CD4-positive, alpha-beta T cell (primary cell): ENCODE measurements at regions not wholly inside any gene's neighbourhood (a gene's known extent, or its start where the extent isn't known, plus 50 kb on each side); places are given as distances from the start of the nearest gene placed in this dataset.

ENCODE experiments used
- ATAC-seq: fragments of 200-7000 bp; cut with Tn5 transposase; one replicate; pipeline ENCODE4 v1.10.0; 2022; ENCODE audit warnings: mild to moderate bottlenecking; ENCODE audit not compliant: poor library complexity
- CTCF ChIA-PET: fragments of 350-600 bp; sonication (Branson Sonifier 250); formaldehyde crosslinking; loops from one replicate; lab custom pipeline; 2021; ENCODE audit warnings: antibody characterized with exemption, inconsistent platforms; lab: Charles Lee
- POLR2A ChIA-PET: fragments of 350-600 bp; sonication (Branson Sonifier 250); formaldehyde crosslinking; loops from one replicate; lab custom pipeline; 2021; ENCODE audit warnings: antibody characterized with exemption, inconsistent platforms; lab: Charles Lee
- DNase-seq, 14 experiments: peaks; one replicate each; pipeline ENCODE4 v3.0.0-alpha.2; 2013 to 2020; ENCODE audit warnings: mixed read lengths in 2 of 14
- H3K27ac ChIP-seq, 2 donors: one replicate each; pipeline versions ENCODE4 v1.5.1 to v1.7.0; 2013; ENCODE audit warnings: low read length in 2 of 2, low read depth in 1 of 2, mild to moderate bottlenecking in 1 of 2
- H3K27me3 ChIP-seq, 2 experiments: 1 replicate in 1 of 2; 2 replicates in 1 of 2; pipeline versions ENCODE4 v1.6.1 to v1.7.0; 2013; ENCODE audit warnings: low read length in 2 of 2, control low read depth in 1 of 2, mild to moderate bottlenecking in 1 of 2, moderate library complexity in 1 of 2; ENCODE audit not compliant: insufficient read depth in 2 of 2, control insufficient read depth in 1 of 2
- H3K36me3 ChIP-seq: one replicate; pipeline ENCODE4 v1.6.1; 2013; ENCODE audit warnings: low read length, control low read depth; ENCODE audit not compliant: insufficient read depth
- H3K4me1 ChIP-seq: one replicate; pipeline ENCODE4 v1.6.1; 2013; ENCODE audit warnings: low read length, control low read depth; ENCODE audit not compliant: insufficient read depth
- H3K4me3 ChIP-seq: one replicate; pipeline ENCODE4 v1.5.1; 2013; ENCODE audit warnings: mild to moderate bottlenecking, low read length, moderate library complexity
- H3K9me3 ChIP-seq, 2 experiments: 1 replicate in 1 of 2; 2 replicates in 1 of 2; pipeline versions ENCODE4 v1.6.1 to v1.7.0; 2013; ENCODE audit warnings: low read length in 2 of 2, mild to moderate bottlenecking in 2 of 2, control low read depth in 1 of 2, moderate library complexity in 1 of 2; ENCODE audit not compliant: control insufficient read depth in 1 of 2, insufficient read depth in 1 of 2
- H3K27ac Mint-ChIP-seq: one replicate; pipeline ENCODE4 v1.8.0; 2020; ENCODE audit warnings: mixed read lengths
- H3K27me3 Mint-ChIP-seq: one replicate; pipeline ENCODE4 v1.8.0; 2021; ENCODE audit warnings: mixed read lengths
- H3K36me3 Mint-ChIP-seq: one replicate; pipeline ENCODE4 v1.8.0; 2021; ENCODE audit warnings: low read depth, mixed read lengths
- H3K4me1 Mint-ChIP-seq: one replicate; pipeline ENCODE4 v1.8.0; 2021; ENCODE audit warnings: low read depth, mixed read lengths
- H3K4me3 Mint-ChIP-seq: one replicate; pipeline ENCODE4 v1.8.0; 2020; ENCODE audit warnings: mild to moderate bottlenecking, mixed read lengths
- H3K9me3 Mint-ChIP-seq: one replicate; pipeline ENCODE4 v1.8.0; 2020; ENCODE audit warnings: mixed read lengths
- intact Hi-C, 2 experiments: fragments of 100-400 bp; cut with DNase I in 1 of 2; cut with micrococcal nuclease in 1 of 2; formaldehyde crosslinking; loops; one replicate each; pipeline versions ENCODE4 v1.15.1 to v1.9.0; 2023 to 2025; cut with DNase I, micrococcal nuclease
- TF ChIP-seq, protein P1 (sequence below): fragments of 200-600 bp; IDR thresholded peaks from one replicate; pipeline ENCODE4 v1.8.0; 2022; ENCODE audit warnings: antibody characterized with exemption, mild to moderate bottlenecking

DNA sequence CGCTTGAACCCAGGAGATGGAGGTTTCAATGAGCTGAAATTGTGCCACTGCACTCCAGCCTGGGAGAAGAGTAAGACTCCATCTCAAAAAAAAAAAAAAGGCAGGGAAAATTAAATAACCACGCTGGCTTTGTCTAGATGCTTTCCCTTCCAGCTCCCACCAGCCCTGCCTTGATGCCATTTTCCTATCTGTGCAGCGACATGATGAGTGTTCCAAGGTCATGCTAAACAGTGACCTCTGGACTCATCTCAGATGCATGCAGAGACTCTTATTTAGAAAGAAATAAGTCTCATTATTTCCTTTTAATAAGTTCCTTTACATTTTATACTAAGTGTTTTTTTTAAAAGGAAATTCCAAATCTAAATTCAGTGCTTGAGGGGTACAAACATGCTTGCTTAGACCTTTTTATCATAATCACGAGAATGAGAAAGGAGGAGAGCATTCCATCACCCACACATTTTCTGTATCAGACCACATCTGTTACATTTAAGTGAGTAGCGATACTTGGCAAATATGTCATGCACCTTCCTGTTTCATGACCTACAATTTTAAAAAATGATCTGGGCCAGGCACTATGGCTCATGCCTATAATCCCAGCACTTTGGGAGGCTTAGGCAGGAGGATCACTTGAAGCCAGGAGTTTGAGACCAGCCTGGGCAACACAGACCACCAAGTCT, 101.1 kb upstream of the RREB1 start:
- Mint-ChIP-seq H3K27ac (no peak overlapping the region), H3K4me3 (no peak overlapping the region), H3K4me1 (no peaks in the 10 kb centered on the region), H3K9me3 (no peaks in the 10 kb centered on the region), H3K36me3 (no peaks in the 10 kb centered on the region), H3K27me3 (peaks cover 4% of the 10 kb centered on the region)
- no peaks in the 10 kb centered on the region for H3K27me3 ChIP-seq
- no peaks in the 10 kb centered on the region for H3K9me3 ChIP-seq
- no peaks in the 10 kb centered on the region for H3K36me3 ChIP-seq
- POLR2A ChIA-PET = no interaction called here
- DNase-seq (no peak), ATAC-seq (no peak)
- no peak overlapping the region for H3K4me3 ChIP-seq
- TF ChIP-seq, protein P1, sequence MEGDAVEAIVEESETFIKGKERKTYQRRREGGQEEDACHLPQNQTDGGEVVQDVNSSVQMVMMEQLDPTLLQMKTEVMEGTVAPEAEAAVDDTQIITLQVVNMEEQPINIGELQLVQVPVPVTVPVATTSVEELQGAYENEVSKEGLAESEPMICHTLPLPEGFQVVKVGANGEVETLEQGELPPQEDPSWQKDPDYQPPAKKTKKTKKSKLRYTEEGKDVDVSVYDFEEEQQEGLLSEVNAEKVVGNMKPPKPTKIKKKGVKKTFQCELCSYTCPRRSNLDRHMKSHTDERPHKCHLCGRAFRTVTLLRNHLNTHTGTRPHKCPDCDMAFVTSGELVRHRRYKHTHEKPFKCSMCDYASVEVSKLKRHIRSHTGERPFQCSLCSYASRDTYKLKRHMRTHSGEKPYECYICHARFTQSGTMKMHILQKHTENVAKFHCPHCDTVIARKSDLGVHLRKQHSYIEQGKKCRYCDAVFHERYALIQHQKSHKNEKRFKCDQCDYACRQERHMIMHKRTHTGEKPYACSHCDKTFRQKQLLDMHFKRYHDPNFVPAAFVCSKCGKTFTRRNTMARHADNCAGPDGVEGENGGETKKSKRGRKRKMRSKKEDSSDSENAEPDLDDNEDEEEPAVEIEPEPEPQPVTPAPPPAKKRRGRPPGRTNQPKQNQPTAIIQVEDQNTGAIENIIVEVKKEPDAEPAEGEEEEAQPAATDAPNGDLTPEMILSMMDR = no peak
- CTCF ChIA-PET = no interaction called here
- no peak overlapping the region for H3K27ac ChIP-seq
- intact Hi-C loops = no loop called here
- no peaks in the 10 kb centered on the region for H3K4me1 ChIP-seq

DNA sequence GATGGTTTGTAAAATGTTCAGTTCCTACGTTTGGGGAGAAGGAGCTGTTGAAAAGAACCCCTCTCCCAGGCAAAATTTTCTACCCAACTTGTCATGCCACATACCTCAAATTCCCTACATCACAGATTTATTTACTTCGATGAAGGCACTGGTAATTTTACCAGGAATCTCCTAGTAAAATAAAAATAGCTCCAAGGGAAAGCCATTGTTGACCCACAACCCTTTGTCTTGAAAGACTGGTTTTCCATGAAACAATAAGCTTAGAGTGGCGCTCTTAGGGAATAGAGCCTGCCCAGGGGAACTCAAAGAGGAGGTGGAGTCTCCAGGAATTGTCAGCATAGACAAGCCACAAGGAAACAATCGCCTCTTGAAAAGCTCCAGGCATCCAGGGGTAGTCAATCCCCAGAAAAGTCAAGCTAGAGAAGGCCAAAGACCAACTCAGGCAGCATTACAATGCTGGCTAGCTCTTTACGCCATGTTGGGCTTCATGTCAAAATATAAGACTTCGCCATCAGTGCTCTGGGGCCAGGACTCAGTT, 99.2 kb upstream of the RREB1 start:
- POLR2A ChIA-PET = no interaction called here
- CTCF ChIA-PET = no interaction called here

DNA sequence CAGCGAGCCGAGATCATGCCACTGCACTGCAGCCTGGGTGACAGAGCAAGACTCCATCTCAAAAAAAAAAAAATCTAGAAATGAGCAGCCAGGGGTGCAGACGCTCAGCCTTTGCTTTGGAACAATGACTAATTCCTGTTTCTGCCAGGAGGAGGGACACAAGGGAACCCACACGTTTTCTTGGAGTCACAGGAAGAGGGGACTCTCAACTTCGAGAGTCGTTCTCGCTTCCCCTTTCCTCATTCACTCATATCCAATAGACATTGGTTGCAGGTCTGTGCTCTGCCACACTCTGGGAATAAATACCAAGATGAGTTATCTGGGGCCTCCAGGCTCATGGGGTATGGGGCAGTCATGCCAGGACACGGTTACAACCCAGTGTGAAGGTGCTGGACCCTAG, 91.5 kb upstream of the RREB1 start:
- H3K27ac Mint-ChIP-seq = no peak overlapping the region
- H3K36me3 Mint-ChIP-seq = no peaks in the 10 kb centered on the region
- no peaks in the 10 kb centered on the region for H3K4me1 Mint-ChIP-seq
- no peak overlapping the region for H3K4me3 ChIP-seq
- DNase-seq = peak in 2 of 14 experiments; percentile 10 to 20
- ATAC-seq = no peak
- CTCF ChIA-PET = no interaction called here
- intact Hi-C loops = no loop called here
- H3K27ac ChIP-seq = no peak overlapping the region
- no peaks in the 10 kb centered on the region for H3K27me3 Mint-ChIP-seq
- no peak overlapping the region for H3K4me3 Mint-ChIP-seq
- POLR2A ChIA-PET = no interaction called here
- no peaks in the 10 kb centered on the region for H3K4me1 ChIP-seq
- H3K36me3 ChIP-seq = no peaks in the 10 kb centered on the region
- H3K27me3 ChIP-seq = no peaks in the 10 kb centered on the region
- H3K9me3 ChIP-seq = no peaks in the 10 kb centered on the region
- H3K9me3 Mint-ChIP-seq = no peaks in the 10 kb centered on the region
- TF ChIP-seq, protein P1 = no peak

More for the DNA sequence above, 99.2 kb upstream of the RREB1 start:
- Histone ChIP-seq H3K9me3 (no peaks in the 10 kb centered on the region), H3K27ac (no peak overlapping the region), H3K4me3 (no peak overlapping the region), H3K4me1 (no peaks in the 10 kb centered on the region), H3K36me3 (no peaks in the 10 kb centered on the region), H3K27me3 (no peaks in the 10 kb centered on the region)
- Mint-ChIP-seq H3K27me3 (peaks cover 4% of the 10 kb centered on the region), H3K4me1 (no peaks in the 10 kb centered on the region), H3K4me3 (no peak overlapping the region), H3K27ac (no peak overlapping the region), H3K36me3 (no peaks in the 10 kb centered on the region), H3K9me3 (no peaks in the 10 kb centered on the region)
- TF ChIP-seq, protein P1 = no peak
- ATAC-seq = no peak
- DNase-seq = no peak
- intact Hi-C loops = no loop called here
